Lower lobe of right lung (tissue), 2 donors: ENCODE measurements at regions not wholly inside any gene's neighbourhood (a gene's known extent, or its start where the extent isn't known, plus 50 kb on each side); places are given as distances from the start of the nearest gene placed in this dataset.
"Not testable (repeated sequence)": the region's sequence is repeated elsewhere in the genome, so short reads cannot be mapped to it uniquely, and the experiment has no call there.

Experiments used
- ATAC-seq, 2 donors: fragments of 200-7000 bp; cut with Tn5 transposase; one replicate each; pipeline ENCODE4 v1.9.1; 2020 to 2022; ENCODE audit warnings: mild to moderate bottlenecking in 2 of 2, moderate library complexity in 2 of 2
- DNase-seq: peaks from one replicate; pipeline ENCODE4 v3.0.0-alpha.2; 2020
- H3K27ac ChIP-seq: fragments of 200-600 bp; one replicate; pipeline ENCODE4 v1.8.0; 2022
- H3K27me3 ChIP-seq: fragments of 200-600 bp; one replicate; pipeline ENCODE4 v1.8.0; 2022; ENCODE audit warnings: low read depth
- H3K36me3 ChIP-seq: fragments of 200-600 bp; one replicate; pipeline ENCODE4 v1.8.0; 2022; ENCODE audit warnings: mild to moderate bottlenecking
- H3K4me1 ChIP-seq: fragments of 200-600 bp; one replicate; pipeline ENCODE4 v1.8.0; 2022
- H3K4me3 ChIP-seq: fragments of 200-600 bp; one replicate; pipeline ENCODE4 v1.8.0; 2022; ENCODE audit warnings: mild to moderate bottlenecking
- H3K9me3 ChIP-seq: fragments of 200-600 bp; one replicate; pipeline ENCODE4 v1.8.0; 2022
- intact Hi-C: fragments of 100-400 bp; cut with DNase I; formaldehyde crosslinking; loops from one replicate; pipeline ENCODE4 v1.11.0; 2022
- donor health status: DM: no; HTN: yes; CAD: no; lungs with severe emphysema.

GRCh38 chr5:177941386-177941785 is 54.7 kb downstream of the PROP1 start:
- H3K4me1 ChIP-seq, H3K9me3 ChIP-seq, H3K27me3 ChIP-seq, intact Hi-C loops, H3K27ac ChIP-seq, H3K4me3 ChIP-seq, ATAC-seq, DNase-seq, H3K36me3 ChIP-seq: not testable (repeated sequence)

GRCh38 chr5:177939246-177940171 is 56.5 kb downstream of the PROP1 start:
- H3K9me3 ChIP-seq, H3K4me1 ChIP-seq, H3K27ac ChIP-seq, intact Hi-C loops, H3K27me3 ChIP-seq, H3K36me3 ChIP-seq: not testable (repeated sequence)
- peak; percentile 83 to 90 for ATAC-seq
- peak overlapping the region; percentile 37 for H3K4me3 ChIP-seq
- DNase-seq: peak; percentile 59

GRCh38 chr5:177938767-177939166 is 57.3 kb downstream of the PROP1 start:
- DNase-seq, H3K4me3 ChIP-seq, H3K36me3 ChIP-seq, H3K4me1 ChIP-seq, intact Hi-C loops, H3K9me3 ChIP-seq, H3K27me3 ChIP-seq, H3K27ac ChIP-seq: not testable (repeated sequence)
- peak in 1 of 2 donors; percentile 5 for ATAC-seq

- DNase-seq, H3K4me3 ChIP-seq, H3K27ac ChIP-seq, ATAC-seq, H3K4me1 ChIP-seq, H3K36me3 ChIP-seq, H3K27me3 ChIP-seq, H3K9me3 ChIP-seq, intact Hi-C loops: not testable (repeated sequence)
Observed at GRCh38 chr5:177934233-177934632, 61.8 kb downstream of the PROP1 start.

- H3K9me3 ChIP-seq, H3K4me1 ChIP-seq, H3K27me3 ChIP-seq, DNase-seq, H3K36me3 ChIP-seq, ATAC-seq, intact Hi-C loops, H3K27ac ChIP-seq, H3K4me3 ChIP-seq: not testable (repeated sequence)
Observed at GRCh38 chr5:177930269-177931022, 65.6 kb downstream of the PROP1 start.

- DNase-seq, ATAC-seq, H3K9me3 ChIP-seq, H3K27me3 ChIP-seq, H3K36me3 ChIP-seq, intact Hi-C loops, H3K27ac ChIP-seq, H3K4me3 ChIP-seq, H3K4me1 ChIP-seq: not testable (repeated sequence)
Observed at GRCh38 chr5:177929618-177930017, 66.4 kb downstream of the PROP1 start.

GRCh38 chr5:177927500-177927899 is 68.5 kb downstream of the PROP1 start:
- H3K9me3 ChIP-seq, H3K4me3 ChIP-seq, DNase-seq, H3K27ac ChIP-seq, H3K27me3 ChIP-seq, H3K36me3 ChIP-seq, intact Hi-C loops, H3K4me1 ChIP-seq, ATAC-seq: not testable (repeated sequence)

- H3K4me1 ChIP-seq, H3K9me3 ChIP-seq, DNase-seq, intact Hi-C loops, H3K36me3 ChIP-seq, H3K27ac ChIP-seq, H3K4me3 ChIP-seq, H3K27me3 ChIP-seq: not testable (repeated sequence)
- ATAC-seq: peak; percentile 38 to 55
Observed at GRCh38 chr5:177924577-177924976, 71.5 kb downstream of the PROP1 start.

- H3K4me3 ChIP-seq, H3K27ac ChIP-seq, H3K27me3 ChIP-seq, intact Hi-C loops, H3K36me3 ChIP-seq, ATAC-seq, H3K9me3 ChIP-seq, H3K4me1 ChIP-seq, DNase-seq: not testable (repeated sequence)
Observed at GRCh38 chr5:177923837-177924236, 72.2 kb downstream of the PROP1 start.

GRCh38 chr5:177923189-177923588 is 72.9 kb downstream of the PROP1 start:
- H3K27ac ChIP-seq, DNase-seq, intact Hi-C loops, ATAC-seq, H3K27me3 ChIP-seq, H3K9me3 ChIP-seq, H3K4me1 ChIP-seq, H3K36me3 ChIP-seq, H3K4me3 ChIP-seq: not testable (repeated sequence)

GRCh38 chr5:177909261-177909660 is 86.8 kb downstream of the PROP1 start:
- H3K9me3 ChIP-seq, H3K36me3 ChIP-seq, H3K4me3 ChIP-seq, intact Hi-C loops, H3K27ac ChIP-seq, H3K4me1 ChIP-seq, H3K27me3 ChIP-seq, DNase-seq, ATAC-seq: not testable (repeated sequence)

- DNase-seq, H3K27ac ChIP-seq, H3K4me1 ChIP-seq, ATAC-seq, H3K4me3 ChIP-seq, H3K36me3 ChIP-seq, H3K27me3 ChIP-seq, H3K9me3 ChIP-seq, intact Hi-C loops: not testable (repeated sequence)
Observed at GRCh38 chr5:177902806-177903205, 93.2 kb downstream of the PROP1 start.

GRCh38 chr5:177900066-177900465 is 96.0 kb downstream of the PROP1 start:
- intact Hi-C loops, DNase-seq, H3K36me3 ChIP-seq, H3K27me3 ChIP-seq, H3K27ac ChIP-seq, H3K4me1 ChIP-seq, H3K4me3 ChIP-seq, H3K9me3 ChIP-seq: not testable (repeated sequence)
- ATAC-seq: peak in 1 of 2 donors; percentile 45
